ENCODE measurements at regions not wholly inside any gene's neighbourhood (a gene's known extent, or its start where the extent isn't known, plus 50 kb on each side); places are given as distances from the start of the nearest gene placed in this dataset.

DNA sequence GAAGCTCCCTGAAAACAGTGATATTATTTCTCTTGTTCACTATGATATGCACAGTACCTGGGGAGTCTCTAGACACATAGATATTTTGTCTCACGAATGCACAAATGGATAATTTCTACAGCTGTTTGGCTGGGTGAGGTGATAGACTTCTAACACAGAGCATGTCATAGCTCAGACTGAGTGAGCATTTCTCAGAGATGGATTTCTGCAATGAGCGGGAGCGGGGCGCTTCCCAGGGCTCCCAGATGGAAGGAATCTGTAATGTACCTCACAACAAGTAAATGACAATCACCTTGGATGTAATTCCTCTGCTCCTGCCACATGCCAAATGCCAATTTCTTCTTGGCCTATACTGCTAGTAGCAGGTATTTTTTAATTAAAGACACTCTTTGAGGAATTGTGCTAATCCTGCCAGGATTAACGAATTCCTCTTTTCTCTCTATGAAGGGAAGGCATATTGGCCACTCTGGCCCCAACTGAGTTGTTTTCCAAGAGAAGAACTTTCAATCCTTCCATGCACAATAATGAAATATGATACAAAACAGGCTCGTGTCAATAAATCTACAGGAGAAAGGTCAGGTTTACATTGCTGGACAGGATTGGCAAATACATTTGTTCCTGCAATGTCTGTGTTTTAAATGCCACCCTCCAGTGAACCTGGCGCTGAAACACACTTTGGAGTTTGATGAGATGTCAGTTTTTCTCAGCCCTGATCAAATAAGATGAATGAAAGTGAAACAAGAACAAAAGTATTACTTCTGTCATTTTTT is 185.3 kb downstream of the CBLN1 start:
- no peak for TF ChIP-seq POLR2AphosphoS5 (IDR thresholded peaks at IDR 0.05; ENCODE audit: low read depth, low read length)
- TF ChIP-seq POLR2A (IDR thresholded peaks at IDR 0.05; ENCODE audit: low read depth, low read length): no peak
- no peak for TF ChIP-seq TAF1 (IDR thresholded peaks at IDR 0.05; ENCODE audit: borderline replicate concordance, low read depth, low read length)

All from GM12892 (cell line).